ENCODE measurements at regions not wholly inside any gene's neighbourhood (a gene's known extent, or its start where the extent isn't known, plus 50 kb on each side); places are given as distances from the start of the nearest gene placed in this dataset.

- no peak for TF ChIP-seq CTCF (IDR thresholded peaks at IDR 0.05; ENCODE audit: poor library complexity, severe bottlenecking)
- TF ChIP-seq EZH2 (IDR thresholded peaks at IDR 0.05; ENCODE audit: borderline replicate concordance, insufficient read depth, low read length, poor library complexity, severe bottlenecking): no peak
- TF ChIP-seq POLR2AphosphoS5 (IDR thresholded peaks at IDR 0.05): no peak
- TF ChIP-seq SMC3 (conservative IDR thresholded peaks at IDR 0.05; ENCODE audit: poor library complexity): no peak
- no peak for TF ChIP-seq TAF1 (IDR thresholded peaks at IDR 0.05; ENCODE audit: low read depth)
- no peak for TF ChIP-seq EP300 (conservative IDR thresholded peaks at IDR 0.05; ENCODE audit: poor library complexity, severe bottlenecking)
- TF ChIP-seq REST (IDR thresholded peaks at IDR 0.05; ENCODE audit: borderline replicate concordance): no peak
- TF ChIP-seq RAD21 (conservative IDR thresholded peaks at IDR 0.05): no peak
- TF ChIP-seq MXI1 (conservative IDR thresholded peaks at IDR 0.05; ENCODE audit: poor library complexity, severe bottlenecking): no peak
Observed at GRCh38 chr5:118007262-118007661, 981.1 kb downstream of the DTWD2 start.
